ENCODE measurements at regions not wholly inside any gene's neighbourhood (a gene's known extent, or its start where the extent isn't known, plus 50 kb on each side); places are given as distances from the start of the nearest gene placed in this dataset.

DNA sequence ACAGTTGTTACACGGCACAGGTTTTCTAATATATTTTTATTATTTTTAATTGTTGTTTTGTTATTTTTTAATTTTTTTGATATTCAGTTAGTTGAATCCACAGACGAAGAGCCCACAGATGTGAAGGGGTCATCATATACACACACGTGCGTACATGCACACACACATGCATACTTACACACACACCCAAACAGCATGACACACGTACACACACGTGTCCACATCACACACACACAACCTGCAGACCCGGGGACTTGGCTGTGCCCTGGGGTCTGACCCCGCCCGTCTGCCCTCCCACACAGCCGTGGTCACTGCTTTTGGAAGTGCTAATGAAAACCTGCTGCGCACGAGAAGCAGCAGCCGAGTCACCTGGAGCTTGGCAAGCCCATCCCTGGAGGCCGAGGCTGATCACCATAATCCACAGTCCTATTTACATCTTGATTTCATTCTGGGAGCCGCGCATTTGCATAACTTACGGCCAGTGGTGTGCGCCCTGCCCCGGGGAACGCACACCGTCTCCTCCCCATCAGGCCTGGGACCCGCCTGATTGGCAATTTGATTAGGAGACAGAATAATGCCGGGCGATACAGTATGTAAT is 110.3 kb downstream of the BRD1 start:
- Histone ChIP-seq H3K4me1 (replicated peaks in 1 of 2) (no peaks in the 10 kb centered on the region), H3K4me3 (no peak overlapping the region), H3K27me3 (peaks cover 3% of the 10 kb centered on the region), H3K36me3 (replicated peaks in 1 of 2) (no peaks in the 10 kb centered on the region), H3K9me3 (replicated peaks in 1 of 3) (no peaks in the 10 kb centered on the region), H3K27ac (no peak overlapping the region)
- WGBS, 4 donors = 66 to 78% (median 73%) methylated on average over 23 to 24 of the region's 24 CpGs
- TF ChIP-seq, protein P1, sequence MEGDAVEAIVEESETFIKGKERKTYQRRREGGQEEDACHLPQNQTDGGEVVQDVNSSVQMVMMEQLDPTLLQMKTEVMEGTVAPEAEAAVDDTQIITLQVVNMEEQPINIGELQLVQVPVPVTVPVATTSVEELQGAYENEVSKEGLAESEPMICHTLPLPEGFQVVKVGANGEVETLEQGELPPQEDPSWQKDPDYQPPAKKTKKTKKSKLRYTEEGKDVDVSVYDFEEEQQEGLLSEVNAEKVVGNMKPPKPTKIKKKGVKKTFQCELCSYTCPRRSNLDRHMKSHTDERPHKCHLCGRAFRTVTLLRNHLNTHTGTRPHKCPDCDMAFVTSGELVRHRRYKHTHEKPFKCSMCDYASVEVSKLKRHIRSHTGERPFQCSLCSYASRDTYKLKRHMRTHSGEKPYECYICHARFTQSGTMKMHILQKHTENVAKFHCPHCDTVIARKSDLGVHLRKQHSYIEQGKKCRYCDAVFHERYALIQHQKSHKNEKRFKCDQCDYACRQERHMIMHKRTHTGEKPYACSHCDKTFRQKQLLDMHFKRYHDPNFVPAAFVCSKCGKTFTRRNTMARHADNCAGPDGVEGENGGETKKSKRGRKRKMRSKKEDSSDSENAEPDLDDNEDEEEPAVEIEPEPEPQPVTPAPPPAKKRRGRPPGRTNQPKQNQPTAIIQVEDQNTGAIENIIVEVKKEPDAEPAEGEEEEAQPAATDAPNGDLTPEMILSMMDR (IDR thresholded peaks at IDR 0.05) = no peak
- no peak for TF ChIP-seq POLR2A (IDR thresholded peaks at IDR 0.05)
- DNase-seq = no peak
- intact Hi-C loops (cut with DNase I) = no loop called here

DNA sequence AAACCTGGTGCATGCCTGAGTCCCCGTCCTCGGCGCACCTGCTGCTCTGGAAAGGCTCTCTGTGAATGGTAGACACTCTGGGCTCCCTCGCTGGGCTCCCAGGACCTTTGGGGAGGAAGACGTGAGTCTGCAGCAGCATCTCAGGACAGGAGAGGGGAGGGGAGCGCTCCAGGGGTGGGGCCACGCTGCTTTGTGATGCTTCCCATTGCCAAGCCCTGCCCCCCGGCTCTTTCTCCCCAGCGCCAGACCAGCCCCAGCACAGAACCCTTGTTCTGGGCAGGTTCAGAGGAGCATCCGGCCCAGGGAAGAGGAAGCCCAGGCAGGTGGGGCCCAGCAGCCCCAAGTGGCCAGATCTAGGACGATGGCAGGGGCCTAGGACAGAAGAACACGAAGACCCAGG is 111.2 kb downstream of the BRD1 start:
- H3K27ac ChIP-seq = no peak overlapping the region
- no peaks in the 10 kb centered on the region for H3K36me3 ChIP-seq (replicated peaks in 1 of 2)
- peaks cover 3% of the 10 kb centered on the region for H3K27me3 ChIP-seq
- no peak overlapping the region for H3K4me3 ChIP-seq
- TF ChIP-seq, protein P1 (IDR thresholded peaks at IDR 0.05) = no peak
- TF ChIP-seq POLR2A (IDR thresholded peaks at IDR 0.05) = no peak
- 47 to 65% (median 54%) methylated on average over 6 to 12 of the region's 12 CpGs for WGBS, 4 donors
- no peaks in the 10 kb centered on the region for H3K9me3 ChIP-seq (replicated peaks in 1 of 3)
- DNase-seq = no peak
- no peaks in the 10 kb centered on the region for H3K4me1 ChIP-seq (replicated peaks in 1 of 2)
- intact Hi-C loops (cut with DNase I) = no loop called here

DNA sequence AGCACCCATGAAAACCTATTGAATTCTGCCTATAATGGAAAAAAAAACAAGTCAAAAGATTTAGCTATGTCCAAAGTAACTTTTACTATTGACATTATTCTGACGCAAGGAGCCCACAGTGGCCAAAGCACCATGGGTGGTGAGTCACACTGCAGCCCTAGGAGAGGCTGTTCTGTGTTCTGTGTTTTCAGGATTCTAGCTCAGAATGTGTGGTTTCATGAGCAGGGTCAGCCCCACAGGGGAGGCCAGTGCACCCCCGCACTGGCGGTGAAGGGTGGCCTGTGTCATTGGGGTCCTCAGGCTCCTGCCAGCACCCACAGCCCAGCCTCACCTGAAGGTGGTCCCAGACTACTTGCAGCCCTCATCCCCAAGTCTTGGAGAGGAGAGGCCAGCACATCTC is 112.2 kb downstream of the BRD1 start:
- DNase-seq = no peak
- H3K4me1 ChIP-seq (replicated peaks in 1 of 2) = no peaks in the 10 kb centered on the region
- TF ChIP-seq, protein P1 (IDR thresholded peaks at IDR 0.05) = no peak
- TF ChIP-seq POLR2A (IDR thresholded peaks at IDR 0.05) = no peak
- H3K27ac ChIP-seq = no peak overlapping the region
- WGBS, 4 donors = 78 to 91% (median 84%) methylated on average over 3 of the region's 3 CpGs
- H3K36me3 ChIP-seq (replicated peaks in 1 of 2) = no peaks in the 10 kb centered on the region
- intact Hi-C loops (cut with DNase I) = no loop called here
- H3K9me3 ChIP-seq (replicated peaks in 1 of 3) = no peaks in the 10 kb centered on the region
- H3K4me3 ChIP-seq = no peak overlapping the region
- peaks cover 3% of the 10 kb centered on the region for H3K27me3 ChIP-seq

DNA sequence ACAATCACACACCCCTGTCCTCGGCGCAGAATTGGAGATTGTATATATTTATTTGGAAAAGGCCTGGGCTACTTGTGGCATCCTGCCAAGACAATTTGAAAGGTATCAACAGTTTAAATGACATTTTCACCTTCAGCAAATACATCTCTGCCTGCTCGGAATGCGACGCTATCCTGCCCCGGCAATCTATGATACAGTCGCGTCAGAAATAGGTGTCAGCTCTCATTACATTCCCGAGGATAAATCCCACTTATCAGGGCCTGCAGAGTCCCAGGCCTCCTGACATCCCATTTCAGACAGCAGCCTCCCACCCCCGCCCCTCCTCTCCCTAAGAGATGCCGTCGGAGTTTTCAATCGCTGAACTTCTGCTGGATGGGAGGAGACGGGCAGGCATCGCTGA is 114.7 kb downstream of the BRD1 start:
- peaks cover 3% of the 10 kb centered on the region for H3K27me3 ChIP-seq
- WGBS, 4 donors = 67 to 73% (median 70%) methylated on average over 11 to 15 of the region's 15 CpGs
- no peak overlapping the region for H3K27ac ChIP-seq
- H3K4me3 ChIP-seq = no peak overlapping the region
- TF ChIP-seq, protein P1 (IDR thresholded peaks at IDR 0.05) = no peak
- no peak for TF ChIP-seq POLR2A (IDR thresholded peaks at IDR 0.05)
- H3K4me1 ChIP-seq (replicated peaks in 1 of 2) = no peaks in the 10 kb centered on the region
- H3K36me3 ChIP-seq (replicated peaks in 1 of 2) = no peaks in the 10 kb centered on the region
- DNase-seq = no peak
- H3K9me3 ChIP-seq (replicated peaks in 1 of 3) = no peaks in the 10 kb centered on the region
- intact Hi-C loops (cut with DNase I) = no loop called here

Measured in adrenal gland (tissue), 9 donors.